HG03439 (cell line): ENCODE measurements at regions not wholly inside any gene's neighbourhood (a gene's known extent, or its start where the extent isn't known, plus 50 kb on each side); places are given as distances from the start of the nearest gene placed in this dataset.

Source experiments
- ATAC-seq: cut with Tn5 transposase; IDR thresholded peaks from one replicate; pipeline ENCODE4 v1.9.1; 2021; ENCODE audit warnings: mild to moderate bottlenecking, moderate library complexity; ENCODE audit not compliant: unreplicated experiment

DNA sequence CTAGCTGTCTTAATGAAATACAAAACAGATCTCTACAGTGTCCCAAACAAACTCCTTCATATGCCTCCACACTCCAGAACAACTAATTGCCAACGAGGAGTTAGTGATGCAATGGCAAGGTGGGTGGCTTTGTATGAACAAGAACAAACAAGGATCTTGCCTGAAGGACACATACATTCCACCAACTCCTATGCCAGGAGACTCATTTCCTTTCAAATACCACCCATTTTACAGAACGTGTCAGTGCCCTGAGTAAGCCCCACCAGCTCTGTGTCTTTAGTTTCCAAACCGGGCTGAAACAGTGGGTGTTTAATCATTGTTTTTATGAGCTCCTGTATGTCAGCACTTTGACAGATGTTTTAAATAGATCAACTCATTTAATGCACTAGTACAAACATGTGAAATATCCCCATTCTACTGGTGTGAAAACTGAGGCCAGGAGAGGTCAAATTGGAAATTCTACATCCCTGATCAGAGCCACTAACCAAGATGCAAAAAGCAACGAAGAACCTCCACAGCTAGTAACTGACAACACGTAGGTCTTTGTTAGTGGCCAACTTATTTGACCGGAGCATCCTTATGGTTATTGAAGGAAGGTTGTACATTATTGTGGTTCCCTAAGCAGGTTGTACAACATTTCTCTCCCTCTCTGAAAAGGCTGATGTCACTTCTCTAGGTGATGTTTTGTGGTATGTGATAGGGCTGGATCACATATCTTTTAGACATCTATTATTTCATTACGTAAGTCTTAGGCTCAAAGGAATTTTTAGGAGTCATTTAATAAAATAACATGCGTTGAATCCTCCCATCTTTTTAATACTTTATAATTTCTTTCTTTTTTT lies 534.9 kb upstream of the TNP1 start:
- ATAC-seq, result no peak

DNA sequence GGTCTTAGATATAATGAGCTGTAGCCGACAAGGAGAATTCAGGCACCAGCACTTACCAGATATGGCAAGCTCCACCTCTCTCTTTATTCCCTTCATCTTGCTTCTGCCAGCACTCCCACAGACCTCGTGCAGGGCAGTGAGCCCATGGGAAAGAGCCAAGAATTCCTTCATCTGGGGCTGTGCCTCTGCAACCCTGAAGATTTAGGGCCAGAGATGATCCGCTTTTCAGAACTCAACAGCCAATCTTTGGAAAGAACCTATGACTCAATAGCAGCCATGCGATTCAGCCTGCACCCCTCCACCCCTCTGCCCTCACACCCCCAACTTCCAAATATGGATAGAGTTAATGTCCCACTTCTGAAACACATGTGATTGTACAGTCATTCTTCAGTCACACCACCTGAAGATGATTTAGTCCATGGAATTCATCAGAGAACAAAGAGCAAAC lies 533.7 kb upstream of the TNP1 start:
- ATAC-seq, result no peak

DNA sequence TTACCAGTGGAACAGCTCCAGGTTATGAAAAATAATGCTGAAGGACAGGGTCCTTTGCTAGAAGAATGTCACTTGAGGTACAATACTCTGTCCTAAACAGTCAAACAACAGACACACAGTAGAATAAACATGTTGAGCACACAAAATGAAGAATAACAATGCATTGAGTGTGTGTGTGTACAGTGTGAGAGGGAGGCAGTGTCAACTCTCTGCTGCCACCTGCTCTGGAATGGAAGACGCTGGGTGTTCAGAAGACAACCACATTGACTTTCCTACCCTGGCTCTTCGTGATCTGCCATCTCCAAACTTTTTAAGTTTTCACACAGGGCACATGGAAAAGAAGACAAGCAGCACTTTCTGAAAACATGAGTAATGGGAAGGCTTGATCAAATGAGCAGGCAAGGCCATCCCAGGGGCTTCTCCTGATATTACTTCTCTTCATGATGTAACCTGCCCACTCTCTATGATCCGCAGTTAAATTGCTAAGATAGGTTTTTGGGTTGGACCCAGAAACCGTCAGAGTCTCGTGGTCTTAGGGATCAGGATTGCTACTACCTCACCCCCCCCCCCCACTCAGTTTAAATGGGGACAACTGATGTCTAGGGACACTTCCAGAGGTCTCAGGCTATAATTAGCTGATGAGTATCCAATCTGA lies 533.2 kb upstream of the TNP1 start:
- no peak for ATAC-seq

DNA sequence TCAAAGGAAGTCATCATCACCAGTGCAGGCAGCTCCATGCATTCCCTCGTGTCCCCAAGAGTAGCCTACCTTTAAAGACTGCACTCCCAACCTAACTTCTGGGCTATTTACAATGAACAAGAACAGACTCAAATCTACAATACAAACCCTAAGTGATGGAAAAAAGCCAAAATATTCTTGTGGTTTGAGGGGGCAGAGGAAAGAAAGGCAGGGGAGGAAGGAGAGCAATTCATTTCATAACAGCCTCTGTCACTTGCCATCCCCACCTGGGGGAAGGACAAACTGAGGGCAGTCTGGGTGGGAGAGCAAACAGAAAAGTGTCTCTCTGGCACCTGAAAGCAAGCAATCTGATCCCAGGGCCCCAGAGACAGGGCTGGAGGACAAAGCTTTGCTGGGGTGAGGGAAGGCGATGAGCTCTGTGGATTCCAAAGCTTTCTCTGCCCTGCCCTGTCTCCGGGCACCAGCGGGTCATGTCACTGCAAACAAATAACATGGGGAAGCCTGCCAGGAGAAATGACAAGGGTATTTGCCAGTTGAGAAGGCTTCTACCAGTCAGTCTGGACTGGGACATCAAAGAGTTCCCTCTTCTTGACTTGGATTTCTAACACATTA lies 528.0 kb upstream of the TNP1 start:
- ATAC-seq, result no peak

DNA sequence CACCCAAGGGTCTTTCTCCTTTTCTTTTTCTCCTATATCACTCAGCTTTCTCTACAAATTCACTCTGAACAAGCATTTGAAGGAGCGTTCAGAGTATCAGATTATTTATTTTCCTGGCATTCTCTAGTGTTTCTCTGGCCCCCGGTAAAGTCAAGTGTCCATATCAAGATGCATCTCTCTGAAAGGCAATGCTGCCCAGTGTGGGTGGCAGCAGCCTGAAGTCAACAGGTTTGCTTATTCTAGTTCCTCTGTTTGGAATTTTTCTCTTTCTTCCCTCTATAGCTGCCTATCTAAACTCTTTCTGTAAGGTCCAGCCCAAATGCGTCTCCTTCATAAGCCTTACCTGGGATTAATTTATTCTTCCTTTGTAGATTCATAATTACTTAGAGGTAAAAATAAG lies 526.2 kb upstream of the TNP1 start:
- no peak for ATAC-seq

DNA sequence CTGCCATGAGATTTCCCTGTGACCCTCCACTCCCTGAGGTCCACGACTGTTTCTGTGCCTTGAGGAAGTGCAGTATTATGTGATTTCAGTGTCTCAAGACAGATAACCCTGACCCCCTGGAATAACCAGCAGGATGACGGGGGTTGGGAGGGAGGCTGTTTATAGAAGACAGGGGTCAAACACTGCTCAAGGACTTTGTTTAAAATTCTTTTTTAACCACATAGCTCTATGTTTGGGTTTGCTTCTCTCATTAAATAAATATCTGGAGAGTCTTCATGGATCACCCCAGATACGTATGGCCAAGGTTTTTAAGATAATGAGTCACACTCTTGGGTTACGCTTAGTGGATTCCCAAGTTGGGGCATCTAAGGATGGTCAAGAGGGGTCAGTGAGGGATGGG lies 523.8 kb upstream of the TNP1 start:
- ATAC-seq, result no peak

DNA sequence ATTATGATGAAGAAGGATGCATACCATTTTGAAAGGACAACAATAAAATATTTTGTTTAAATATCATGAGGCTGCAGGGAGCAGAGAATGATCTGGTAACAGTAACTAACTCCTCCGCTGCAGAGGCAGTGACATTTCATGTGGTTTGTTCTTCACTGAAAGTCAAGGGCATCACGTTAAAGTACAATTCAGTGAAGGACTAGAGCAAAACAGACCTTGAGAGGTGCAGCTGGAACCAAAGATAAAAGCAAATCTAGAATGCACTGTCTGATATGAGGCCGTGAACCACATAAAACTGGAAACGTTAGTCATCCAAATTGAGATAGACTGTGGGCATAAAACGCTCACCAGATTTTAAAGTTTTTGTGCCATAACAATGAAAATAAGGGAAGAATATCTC lies 522.9 kb upstream of the TNP1 start:
- ATAC-seq, result no peak

DNA sequence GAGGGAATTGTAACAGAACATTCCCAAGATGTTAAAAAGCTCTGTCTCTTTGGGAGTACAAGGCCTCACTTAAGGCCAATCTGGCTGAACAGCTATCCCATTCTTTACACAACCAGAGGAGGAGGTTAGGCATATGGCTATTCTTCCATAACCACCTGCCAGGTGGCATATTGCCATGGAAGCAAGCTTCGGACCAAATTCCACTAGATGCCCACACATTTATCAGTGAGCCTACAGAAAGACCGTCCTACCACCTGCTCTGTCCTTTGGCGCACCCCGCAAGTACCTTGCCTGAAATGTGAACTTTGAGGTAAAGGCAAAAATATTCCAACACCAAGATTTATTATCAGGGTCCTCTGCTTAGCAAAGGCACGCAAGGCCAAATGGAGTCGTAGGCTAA lies 519.9 kb upstream of the TNP1 start:
- no peak for ATAC-seq

DNA sequence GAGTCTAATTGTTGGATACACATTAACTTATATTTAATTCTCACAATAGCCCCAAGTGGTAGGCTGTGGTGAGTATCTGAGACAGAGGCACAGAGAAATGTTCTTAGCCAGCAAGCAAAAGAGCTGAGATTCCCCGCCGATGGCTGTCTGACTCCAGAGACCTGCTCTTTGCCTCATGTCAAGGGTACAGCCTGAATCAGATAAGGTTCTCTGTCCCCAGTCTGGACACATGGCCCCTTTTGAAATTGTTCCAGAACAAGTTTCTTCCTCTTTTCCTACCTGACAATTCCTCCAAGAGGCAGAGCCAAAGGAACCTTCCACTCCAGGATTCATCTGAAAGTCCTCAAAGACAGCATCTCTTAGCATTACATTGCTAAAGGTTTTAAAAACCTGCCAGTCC lies 512.9 kb upstream of the TNP1 start:
- ATAC-seq, result no peak

DNA sequence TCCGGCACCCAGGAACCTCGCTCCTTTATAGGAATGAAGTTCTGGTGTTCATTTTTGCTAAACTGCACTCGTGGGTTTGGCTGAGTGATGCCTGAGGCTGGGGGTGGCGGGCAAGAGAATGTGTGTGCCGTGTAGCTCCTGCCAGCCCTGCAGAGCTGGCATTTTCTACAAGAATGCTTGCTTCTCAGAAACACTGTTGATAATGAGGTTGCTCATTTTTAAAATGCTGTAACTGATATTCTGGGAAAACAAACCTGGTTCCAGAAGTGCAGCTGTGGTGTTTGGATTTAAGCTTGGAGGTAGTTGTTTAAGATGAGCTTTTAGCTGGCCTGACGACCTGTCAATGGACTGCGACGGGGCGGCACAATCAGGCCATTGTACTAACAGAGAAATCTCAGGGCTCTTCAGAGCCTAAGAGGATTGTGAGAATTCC lies 511.9 kb upstream of the TNP1 start:
- ATAC-seq, result no peak

DNA sequence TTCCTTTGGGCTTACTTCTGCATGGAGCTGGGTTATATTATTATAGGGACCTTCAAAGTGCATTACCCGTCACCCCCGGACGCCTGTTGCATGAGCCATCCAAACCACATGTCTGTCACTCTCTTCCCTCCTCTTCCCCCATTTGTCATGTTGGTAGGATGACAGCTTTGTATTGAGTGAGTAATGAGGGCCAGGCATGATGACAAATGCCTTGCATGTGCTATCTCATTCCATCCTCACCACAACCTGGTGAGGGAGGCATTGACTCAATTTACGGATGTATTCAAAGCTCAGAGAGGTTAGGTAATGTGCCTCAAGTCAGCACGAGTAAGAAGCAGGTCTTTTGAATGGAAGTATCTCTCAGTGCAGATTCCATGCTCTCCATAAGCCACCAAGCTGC lies 510.5 kb upstream of the TNP1 start:
- no peak for ATAC-seq

DNA sequence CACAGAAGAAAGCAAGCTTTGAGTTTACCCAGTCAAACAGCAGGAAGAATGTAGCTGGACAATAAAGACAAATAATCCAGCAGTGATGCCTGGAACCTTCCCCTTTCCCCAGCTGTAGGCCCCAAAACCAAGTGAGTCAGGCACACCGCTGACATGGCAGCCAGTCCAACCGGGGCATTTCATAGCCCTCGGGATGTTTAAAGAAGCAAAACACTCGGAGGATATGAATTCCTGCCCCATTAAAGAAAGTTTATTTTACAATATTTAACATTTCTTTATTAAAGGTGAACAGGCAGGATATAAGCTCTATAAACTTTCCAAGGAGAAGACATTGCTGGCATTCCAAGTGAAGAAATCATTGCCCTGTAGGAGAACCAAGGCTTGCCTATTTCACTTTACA lies 507.6 kb upstream of the TNP1 start:
- no peak for ATAC-seq

DNA sequence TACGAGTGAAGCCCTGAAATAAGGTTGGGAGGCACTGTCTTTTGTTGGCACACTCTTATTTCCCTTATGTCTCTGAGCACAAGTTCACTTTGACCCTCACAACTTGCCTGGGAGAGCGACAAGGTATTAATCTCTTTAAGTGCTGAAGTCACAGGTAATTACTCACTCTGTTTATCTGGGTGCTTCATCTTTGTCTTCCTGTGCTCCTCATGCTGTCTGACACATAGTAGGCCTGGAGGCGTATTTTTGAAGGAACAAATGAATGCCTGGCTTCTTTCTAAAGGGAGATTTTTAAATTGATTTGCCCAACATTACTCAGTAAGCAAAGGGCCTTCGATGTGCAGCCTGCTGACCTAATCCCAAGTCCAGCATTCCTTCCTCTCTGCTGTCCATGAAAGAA lies 507.1 kb upstream of the TNP1 start:
- no peak for ATAC-seq

DNA sequence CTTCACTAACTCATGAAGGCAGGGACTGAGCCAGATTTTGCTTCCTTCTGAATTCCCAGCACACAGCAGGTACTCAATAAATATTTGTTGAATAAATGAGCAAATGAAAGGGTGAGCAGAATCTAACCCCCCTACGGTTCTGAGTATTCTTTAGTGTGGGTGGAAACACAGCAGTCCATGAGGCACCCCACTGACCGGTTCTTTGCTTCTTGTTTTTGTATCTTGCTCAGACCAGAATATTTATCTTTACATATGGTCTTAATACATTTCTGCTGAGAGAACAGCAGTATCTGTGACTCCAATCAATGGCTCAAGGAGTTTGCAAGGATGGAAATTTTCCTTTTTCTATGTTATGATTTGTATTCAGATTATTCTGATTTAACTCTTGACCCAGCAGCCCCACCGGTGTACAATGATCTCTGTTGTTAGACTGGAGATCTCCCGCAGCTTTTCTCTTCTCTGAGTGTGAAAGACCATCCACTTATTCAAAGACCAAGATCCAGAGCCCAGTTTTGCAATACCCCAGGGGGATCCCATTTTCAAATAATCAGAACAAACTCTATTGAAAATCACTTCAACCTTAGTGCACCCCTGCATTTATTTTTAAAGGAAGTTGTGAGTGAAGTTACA lies 506.5 kb upstream of the TNP1 start:
- no peak for ATAC-seq

DNA sequence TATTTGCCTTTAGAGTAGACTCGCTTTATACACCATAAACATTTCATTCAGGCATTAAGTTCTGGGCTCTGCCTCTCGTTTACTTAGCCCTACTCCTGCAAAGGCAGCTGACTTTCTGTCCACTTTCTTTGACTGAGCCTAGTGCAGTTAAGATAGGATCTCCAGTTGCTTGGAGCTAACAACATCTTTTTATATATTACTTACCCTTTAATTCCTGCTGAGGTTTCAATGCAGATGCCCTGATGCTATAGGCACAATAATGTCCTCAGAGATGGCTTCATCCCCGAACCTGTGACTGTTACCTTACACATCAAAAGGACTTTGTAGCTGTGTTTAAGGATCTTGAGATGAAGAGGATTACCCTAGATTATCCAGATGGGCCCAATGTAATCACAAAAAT lies 505.8 kb upstream of the TNP1 start:
- ATAC-seq, result no peak

DNA sequence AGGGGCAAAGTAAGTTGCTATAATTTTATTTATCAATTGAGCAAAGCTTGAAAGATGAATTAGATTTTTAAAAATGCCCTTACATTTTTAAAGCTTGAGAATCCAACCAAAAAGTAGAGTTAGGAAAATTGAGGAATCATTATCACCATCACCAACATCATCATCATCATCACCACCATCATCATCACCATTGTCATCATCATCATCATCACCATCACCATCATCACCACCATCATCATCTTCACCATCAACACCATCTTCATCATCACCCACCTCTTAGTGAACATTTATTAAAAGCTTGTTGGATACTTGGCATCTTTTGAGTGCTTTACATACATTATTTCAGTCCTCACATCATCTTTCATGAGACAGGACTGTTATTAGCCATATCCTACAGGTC lies 504.4 kb upstream of the TNP1 start:
- no peak for ATAC-seq

DNA sequence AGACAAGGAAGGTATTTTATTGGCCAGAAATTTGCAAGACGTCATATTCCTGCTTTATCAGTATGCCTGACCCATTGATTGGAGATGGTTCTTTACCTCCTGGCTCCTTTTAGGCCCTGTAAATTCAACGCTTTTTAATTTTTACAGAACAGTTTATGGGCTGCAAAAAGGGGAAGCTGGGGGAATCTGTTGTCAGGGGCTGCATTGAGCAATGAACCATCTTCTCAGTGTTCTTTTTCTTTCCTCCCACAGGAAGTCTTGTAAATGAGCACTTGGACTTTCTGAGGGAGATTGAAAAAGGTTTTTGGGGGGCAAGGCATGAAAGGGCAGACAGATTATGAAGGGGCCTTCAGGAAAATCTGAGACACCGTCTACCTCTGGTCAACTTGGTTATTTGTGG lies 503.6 kb upstream of the TNP1 start:
- ATAC-seq, result no peak

DNA sequence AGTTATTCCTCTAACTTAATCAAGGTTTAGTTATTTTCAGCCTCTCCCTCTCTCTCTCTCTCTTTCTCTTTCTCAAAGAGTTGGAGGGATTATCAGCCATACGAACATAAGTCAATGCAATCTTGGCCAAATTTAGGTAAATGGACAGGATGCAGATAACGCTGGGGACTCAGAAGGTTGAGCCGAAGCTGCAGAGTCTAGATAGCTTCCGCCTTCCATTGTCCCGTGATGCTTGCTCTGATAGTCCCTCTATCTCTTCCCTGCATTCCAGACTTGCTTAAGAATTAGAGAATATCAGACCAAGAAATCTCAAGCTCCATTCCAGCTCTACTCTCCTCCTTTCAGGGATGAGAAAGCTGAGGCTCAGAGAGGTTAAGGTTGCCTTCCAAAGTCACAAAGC lies 502.8 kb upstream of the TNP1 start:
- no peak for ATAC-seq

DNA sequence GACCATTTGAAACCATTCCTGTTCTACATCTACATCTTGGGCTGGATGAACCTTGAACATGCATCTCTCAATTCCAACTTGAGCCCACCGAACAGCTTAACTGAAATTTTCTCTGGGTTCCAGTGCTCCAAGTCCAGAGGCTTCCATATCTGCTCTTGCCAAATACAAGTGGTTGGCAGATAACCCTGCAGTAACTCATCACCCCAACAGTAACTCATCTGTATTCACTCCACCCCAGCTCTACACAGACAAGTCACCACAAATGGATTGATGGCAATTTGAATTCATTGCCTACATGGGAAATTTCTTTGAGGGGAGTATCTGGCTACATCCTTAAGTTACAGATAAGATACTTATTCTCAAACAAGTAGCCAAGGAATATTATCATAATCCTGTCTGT lies 502.4 kb upstream of the TNP1 start:
- ATAC-seq, result no peak

DNA sequence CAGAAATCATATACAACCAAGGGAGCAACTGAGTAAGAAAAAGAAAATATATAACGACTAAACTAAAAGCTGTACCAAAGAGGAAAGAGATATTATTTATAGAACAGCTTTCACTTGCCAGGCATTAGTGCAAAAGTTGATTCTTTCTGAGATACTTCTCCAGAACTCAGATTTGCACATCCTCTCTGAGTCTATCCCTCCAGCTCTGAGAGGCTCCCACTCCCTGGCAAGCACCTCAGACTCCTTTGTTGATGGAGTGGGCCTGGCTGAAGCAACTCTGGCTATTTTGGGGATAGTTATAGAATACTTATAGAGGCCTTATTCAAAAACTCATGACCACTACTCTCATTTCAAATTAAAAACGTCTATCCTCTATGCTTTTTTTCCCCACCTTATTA lies 501.6 kb upstream of the TNP1 start:
- ATAC-seq, result no peak

DNA sequence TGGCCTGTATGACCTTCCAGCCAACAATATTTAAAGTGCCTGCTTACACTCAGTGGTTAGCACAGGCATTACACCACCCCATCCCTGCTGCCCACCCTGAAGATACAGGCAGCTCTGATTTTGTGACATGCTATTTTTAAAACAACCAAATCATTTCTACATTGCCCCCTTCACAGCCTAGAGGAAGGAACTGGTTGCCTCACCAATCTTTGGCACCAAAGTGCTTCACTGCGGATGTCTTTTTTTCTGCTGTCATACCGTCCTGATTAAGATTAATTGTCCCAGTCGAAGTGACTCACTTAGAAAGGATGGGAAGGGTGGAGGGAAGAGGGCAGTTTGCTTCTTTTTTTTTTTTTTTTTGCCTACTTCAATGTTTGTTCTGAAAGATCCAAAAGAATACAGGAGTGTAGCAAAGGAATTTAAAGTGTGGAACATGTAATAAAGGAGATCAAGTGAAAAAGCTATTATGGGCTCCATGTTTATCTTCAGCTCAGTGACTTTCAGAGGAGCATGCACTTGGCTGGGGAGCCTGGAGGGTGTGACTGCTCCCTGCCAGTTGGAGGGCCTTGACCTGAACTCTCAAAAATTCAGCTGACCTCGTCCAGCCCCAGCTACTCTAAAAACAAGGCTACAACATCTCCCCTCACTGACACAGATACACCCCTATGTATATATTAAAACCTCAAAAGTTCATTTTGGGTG lies 501.1 kb upstream of the TNP1 start:
- no peak for ATAC-seq
